Upper lobe of left lung (tissue), 4 donors: ENCODE measurements at regions not wholly inside any gene's neighbourhood (a gene's known extent, or its start where the extent isn't known, plus 50 kb on each side); places are given as distances from the start of the nearest gene placed in this dataset.

ENCODE experiments used
- CTCF ChIP-seq, 6 experiments: fragments of 450-650 bp in 4 of 6; fragments of 200-600 bp in 2 of 6; sonication (generic) in 2 of 6; IDR thresholded peaks; one replicate each; pipeline ENCODE4 v1.5.1; 2016 to 2019; ENCODE audit warnings: antibody characterized with exemption in 6 of 6
- EP300 ChIP-seq, 4 donors: sonication (generic); formaldehyde crosslinking; IDR thresholded peaks; one replicate each; pipeline ENCODE4 v1.5.1; 2017; ENCODE audit warnings: antibody characterized with exemption in 4 of 4, control low read depth in 2 of 4
- POLR2A ChIP-seq, 4 donors: fragments of 450-650 bp; IDR thresholded peaks; one replicate each; pipeline ENCODE4 v1.5.1; 2016 to 2017; ENCODE audit warnings: antibody characterized with exemption in 4 of 4, mild to moderate bottlenecking in 2 of 4

- TF ChIP-seq POLR2A (IDR thresholded peaks at IDR 0.05) (no peak), CTCF (IDR thresholded peaks at IDR 0.05) (no peak), EP300 (IDR thresholded peaks at IDR 0.05) (no peak)
Observed at GRCh38 chr4:64715741-64716140, 306.5 kb upstream of the TECRL start.
